H1 (cell line): ENCODE measurements at regions not wholly inside any gene's neighbourhood (a gene's known extent, or its start where the extent isn't known, plus 50 kb on each side); places are given as distances from the start of the nearest gene placed in this dataset.

Experiments used
- ASH2L ChIP-seq: fragments of 200-600, 300-600 bp; sonication (generic); IDR thresholded peaks from one replicate; pipeline ENCODE4 v1.7.1; 2017; ENCODE audit warnings: low read length
- BCL11A ChIP-seq, 2 experiments: IDR thresholded peaks; one replicate each; pipeline ENCODE4 v1.6.1; 2011; ENCODE audit warnings: low read depth in 2 of 2, low read length in 2 of 2, mild to moderate bottlenecking in 2 of 2
- BRCA1 ChIP-seq: IDR thresholded peaks from 2 replicates; pipeline ENCODE4 v1.6.1; 2012; ENCODE audit warnings: low read depth, low read length, improper control_type of control experiment
- CEBPB ChIP-seq: IDR thresholded peaks from 2 replicates; pipeline ENCODE4 v1.6.1; 2012; ENCODE audit warnings: low read depth, low read length
- CHD1 ChIP-seq: IDR thresholded peaks from 2 replicates; pipeline ENCODE4 v1.6.1; 2012; ENCODE audit warnings: low read depth, low read length, improper control_type of control experiment
- CTBP2 ChIP-seq: IDR thresholded peaks from 2 replicates; pipeline ENCODE4 v1.7.0; 2011; ENCODE audit warnings: borderline replicate concordance, mild to moderate bottlenecking, moderate library complexity, mixed read lengths, low read length; ENCODE audit not compliant: insufficient read depth, insufficient read length
- GABPA ChIP-seq: IDR thresholded peaks from 2 replicates; pipeline ENCODE4 v1.6.1; 2011; ENCODE audit warnings: mild to moderate bottlenecking, low read length, moderate library complexity, borderline replicate concordance; ENCODE audit not compliant: insufficient read depth
- RAD21 ChIP-seq, 2 experiments: IDR thresholded peaks in 1 of 2; conservative IDR thresholded peaks in 1 of 2; 2 replicates each; pipeline ENCODE4 v1.6.1; 2011; ENCODE audit warnings: low read depth in 2 of 2, low read length in 2 of 2, improper control_type of control experiment in 1 of 2, inconsistent platforms in 1 of 2, mild to moderate bottlenecking in 1 of 2, moderate library complexity in 1 of 2
- SIRT6 ChIP-seq: IDR thresholded peaks from one replicate; pipeline ENCODE4 v1.7.1; 2012; ENCODE audit warnings: low read length, inconsistent platforms
- SP4 ChIP-seq: IDR thresholded peaks from 2 replicates; pipeline ENCODE4 v1.6.1; 2012; ENCODE audit warnings: low read length, inconsistent platforms
- TF ChIP-seq, protein P1 (sequence below): IDR thresholded peaks from 2 replicates; pipeline ENCODE4 v1.6.1; 2012; ENCODE audit warnings: inconsistent platforms
- TF ChIP-seq, protein P2 (sequence below): IDR thresholded peaks from 2 replicates; pipeline ENCODE4 v1.6.1; 2012; ENCODE audit warnings: inconsistent platforms

DNA sequence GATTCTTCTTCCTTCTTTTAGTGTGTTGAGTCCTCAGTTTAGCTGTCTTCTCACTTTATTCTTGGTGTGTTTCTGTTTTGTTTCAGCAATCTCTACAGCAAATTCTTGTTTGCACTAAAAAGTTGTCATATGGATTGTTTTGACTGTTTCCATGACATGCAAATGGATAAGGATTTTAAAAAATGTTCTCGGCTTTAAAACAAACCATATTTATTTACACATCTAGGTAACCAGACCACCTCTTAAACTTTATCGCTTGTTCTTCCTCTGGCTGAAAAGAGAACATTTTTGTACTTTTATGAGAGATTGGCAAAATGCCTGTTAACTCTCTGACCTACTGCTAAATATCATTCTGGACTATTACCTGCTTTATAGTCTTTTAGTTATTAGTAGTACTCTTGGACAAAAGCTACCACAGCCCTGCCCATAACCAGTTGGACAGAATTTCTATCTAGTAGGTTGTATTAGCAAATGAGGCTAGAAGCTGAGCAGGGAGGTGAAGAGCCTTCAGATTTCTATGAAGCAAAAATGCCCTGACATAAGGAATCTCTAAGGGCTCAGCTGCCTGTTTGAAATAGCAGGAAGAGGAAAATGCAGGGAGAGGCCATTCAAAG lies 268.3 kb downstream of the CD109 start (continued):
- TF ChIP-seq CTBP2 = no peak
- TF ChIP-seq GABPA = no peak
- no peak for TF ChIP-seq ASH2L
- no peak for TF ChIP-seq SP4
- no peak for TF ChIP-seq CEBPB
- no peak for TF ChIP-seq SIRT6
- no peak for TF ChIP-seq CHD1
- no peak for TF ChIP-seq BCL11A (IDR thresholded peaks at IDR 0.05; ENCODE audit: low read depth in 2 of 2, low read length in 2 of 2)
- TF ChIP-seq, protein P1, sequence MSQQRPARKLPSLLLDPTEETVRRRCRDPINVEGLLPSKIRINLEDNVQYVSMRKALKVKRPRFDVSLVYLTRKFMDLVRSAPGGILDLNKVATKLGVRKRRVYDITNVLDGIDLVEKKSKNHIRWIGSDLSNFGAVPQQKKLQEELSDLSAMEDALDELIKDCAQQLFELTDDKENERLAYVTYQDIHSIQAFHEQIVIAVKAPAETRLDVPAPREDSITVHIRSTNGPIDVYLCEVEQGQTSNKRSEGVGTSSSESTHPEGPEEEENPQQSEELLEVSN = no peak
- TF ChIP-seq, protein P2, sequence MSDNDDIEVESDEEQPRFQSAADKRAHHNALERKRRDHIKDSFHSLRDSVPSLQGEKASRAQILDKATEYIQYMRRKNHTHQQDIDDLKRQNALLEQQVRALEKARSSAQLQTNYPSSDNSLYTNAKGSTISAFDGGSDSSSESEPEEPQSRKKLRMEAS = no peak
- TF ChIP-seq RAD21 (IDR thresholded peaks at IDR 0.05 in 1 of 2, conservative IDR thresholded peaks at IDR 0.05 in 1 of 2; ENCODE audit: low read depth in 2 of 2, low read length in 2 of 2) = no peak
- no peak for TF ChIP-seq BRCA1
